ENCODE measurements at regions not wholly inside any gene's neighbourhood (a gene's known extent, or its start where the extent isn't known, plus 50 kb on each side); places are given as distances from the start of the nearest gene placed in this dataset.

DNA sequence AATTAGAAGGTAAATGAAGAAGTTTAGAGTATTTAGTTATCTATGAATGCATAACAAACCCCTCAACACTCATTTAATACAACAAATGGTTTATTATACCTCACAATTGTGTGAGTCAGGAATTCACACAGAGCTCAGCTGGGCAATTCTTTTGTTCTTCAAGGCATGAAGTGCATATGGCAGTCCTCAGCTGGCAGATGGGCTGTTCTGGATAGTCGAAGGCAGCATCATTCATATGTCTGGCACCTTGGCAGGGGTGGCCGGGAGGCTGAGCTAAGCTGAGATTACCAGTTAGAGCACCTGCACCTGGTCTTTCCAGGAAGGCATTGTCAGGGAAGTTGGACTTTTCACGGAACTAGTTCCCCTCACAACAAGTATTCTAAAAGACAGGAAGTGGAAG is 286.2 kb upstream of the DUSP10 start:
- TF ChIP-seq EGR1 (IDR thresholded peaks at IDR 0.05; ENCODE audit: low read depth) (no peak), CTCF (IDR thresholded peaks at IDR 0.05 in 2 of 3, conservative IDR thresholded peaks at IDR 0.05 in 1 of 3; ENCODE audit: borderline replicate concordance in 1 of 3, insufficient read depth in 1 of 3, low read depth in 2 of 3, low read length in 2 of 3) (no peak), TCF7L2 (IDR thresholded peaks at IDR 0.05; ENCODE audit: borderline replicate concordance, extremely low read depth, insufficient read depth, insufficient read length) (no peak), POLR2AphosphoS5 (IDR thresholded peaks at IDR 0.05; ENCODE audit: low read depth, low read length) (no peak), RAD21 (IDR thresholded peaks at IDR 0.05; ENCODE audit: low read depth) (no peak), JUND (IDR thresholded peaks at IDR 0.05) (no peak), POLR2A (IDR thresholded peaks at IDR 0.05; ENCODE audit: borderline replicate concordance, extremely low read depth, insufficient read depth, insufficient read length) (no peak), EZH2 (IDR thresholded peaks at IDR 0.05) (no peak), SRF (IDR thresholded peaks at IDR 0.05; ENCODE audit: low read depth) (no peak)

Measured in HCT116 (cell line).